GM23248 (cell line): ENCODE measurements at regions not wholly inside any gene's neighbourhood (a gene's known extent, or its start where the extent isn't known, plus 50 kb on each side); places are given as distances from the start of the nearest gene placed in this dataset.

Experiments used
- DNase-seq: peaks from one replicate; pipeline ENCODE4 v3.0.0-alpha.2; 2015
- H2AFZ ChIP-seq: fragments of 200-600 bp; sonication (generic); 2 replicates; pipeline ENCODE4 v1.6.1; 2016; ENCODE audit warnings: antibody characterized with exemption
- H3F3A ChIP-seq: fragments of 200-600 bp; sonication (generic); 2 replicates; pipeline ENCODE4 v1.6.1; 2016; ENCODE audit warnings: mild to moderate bottlenecking, antibody characterized with exemption, mixed run types; ENCODE audit not compliant: insufficient read depth
- H3K27ac ChIP-seq: fragments of 200-600 bp; sonication (generic); 2 replicates; pipeline ENCODE4 v1.5.1; 2016; ENCODE audit warnings: mild to moderate bottlenecking
- H3K27me3 ChIP-seq: fragments of 200-600 bp; sonication (generic); replicated peaks from 2 replicates; pipeline ENCODE4 v1.6.1; 2016; ENCODE audit warnings: mild to moderate bottlenecking; ENCODE audit not compliant: insufficient read depth
- H3K36me3 ChIP-seq: fragments of 200-600 bp; sonication (generic); 2 replicates; pipeline ENCODE4 v1.6.1; 2016; ENCODE audit warnings: low read depth, mild to moderate bottlenecking
- H3K4me1 ChIP-seq: fragments of 200-600 bp; sonication (generic); 2 replicates; pipeline ENCODE4 v1.6.1; 2016; ENCODE audit warnings: mild to moderate bottlenecking; ENCODE audit not compliant: insufficient read depth
- H3K4me2 ChIP-seq: fragments of 200-600 bp; sonication (generic); one replicate; pipeline ENCODE4 v1.6.1; 2016; ENCODE audit warnings: mild to moderate bottlenecking; ENCODE audit not compliant: unreplicated experiment
- H3K4me3 ChIP-seq: fragments of 200-600 bp; sonication (generic); 2 replicates; pipeline ENCODE4 v1.5.1; 2016; ENCODE audit warnings: mild to moderate bottlenecking
- H3K79me2 ChIP-seq: fragments of 200-600 bp; sonication (generic); 2 replicates; pipeline ENCODE4 v1.6.1; 2016; ENCODE audit warnings: mild to moderate bottlenecking; ENCODE audit not compliant: insufficient read depth
- H3K9ac ChIP-seq: fragments of 200-600 bp; sonication (generic); 2 replicates; pipeline ENCODE4 v1.6.1; 2016; ENCODE audit warnings: mild to moderate bottlenecking
- H3K9me2 ChIP-seq: fragments of 200-600 bp; sonication (generic); 2 replicates; pipeline ENCODE4 v1.6.1; 2016; ENCODE audit warnings: mixed run types, mild to moderate bottlenecking, moderate library complexity; ENCODE audit not compliant: insufficient read depth
- H3K9me3 ChIP-seq: fragments of 200-600 bp; sonication (generic); one replicate; pipeline ENCODE4 v1.6.1; 2017; ENCODE audit warnings: low read depth
- H4K20me1 ChIP-seq: fragments of 200-600 bp; sonication (generic); 2 replicates; pipeline ENCODE4 v1.6.0; 2016; ENCODE audit not compliant: insufficient read depth
- EZH2 ChIP-seq: fragments of 200-600 bp; sonication (generic); IDR thresholded peaks from 2 replicates; pipeline ENCODE4 v1.6.1; 2018; ENCODE audit warnings: antibody characterized with exemption, mild to moderate bottlenecking; ENCODE audit not compliant: insufficient read depth, poor library complexity, severe bottlenecking
- EZH2phosphoT487 ChIP-seq: fragments of 200-600 bp; sonication (generic); IDR thresholded peaks from 2 replicates; pipeline ENCODE4 v1.6.1; 2018; ENCODE audit warnings: antibody characterized with exemption, moderate library complexity, mild to moderate bottlenecking, low read depth; ENCODE audit not compliant: insufficient read depth
- WGBS, 2 experiments: methylation state at CpG; one replicate each; pipeline ENCODE4 v1.1.6; 2015 to 2017; ENCODE audit warnings: low lambda C conversion rate in 2 of 2, low coverage in 1 of 2; ENCODE audit errors: missing lambda C conversion rate in 2 of 2; 5-methylcytosine and 5-hydroxymethylcytosine counted together
- in situ Hi-C: fragments of 300-500 bp; cut with MboI; formaldehyde crosslinking; loops from 2 replicates; pipeline ENCODE4 v1.15.0; 2020

- no peak overlapping the region for H3K27ac ChIP-seq
- H2AFZ ChIP-seq: no peak overlapping the region
- H3K9ac ChIP-seq: no peak overlapping the region
- H3K79me2 ChIP-seq: no peaks in the 10 kb centered on the region
- no peaks in the 10 kb centered on the region for H3K9me3 ChIP-seq
- no peak for DNase-seq
- H3F3A ChIP-seq: no peaks in the 10 kb centered on the region
- 79 to 80% methylated on average over 2 of the region's 2 CpGs for WGBS, 2 experiments
- no peak for TF ChIP-seq EZH2
- no peak for TF ChIP-seq EZH2phosphoT487
- no peaks in the 10 kb centered on the region for H3K9me2 ChIP-seq
- H3K27me3 ChIP-seq: no peaks in the 10 kb centered on the region
- H4K20me1 ChIP-seq: no peaks in the 10 kb centered on the region
- H3K4me3 ChIP-seq: no peak overlapping the region
- no peaks in the 10 kb centered on the region for H3K36me3 ChIP-seq
- in situ Hi-C loops: no loop called here
- no peak overlapping the region for H3K4me2 ChIP-seq
- no peaks in the 10 kb centered on the region for H3K4me1 ChIP-seq
Observed at GRCh38 chr16:80437707-80438106, 103.1 kb upstream of the DYNLRB2 start.

GRCh38 chr16:80436510-80436909 is 104.3 kb upstream of the DYNLRB2 start:
- Histone ChIP-seq H3K79me2 (no peaks in the 10 kb centered on the region), H3K4me1 (no peaks in the 10 kb centered on the region), H3K9me2 (no peaks in the 10 kb centered on the region), H4K20me1 (no peaks in the 10 kb centered on the region), H3K27me3 (no peaks in the 10 kb centered on the region), H3K27ac (no peak overlapping the region), H3K36me3 (no peaks in the 10 kb centered on the region), H3K4me2 (no peak overlapping the region), H3K4me3 (no peak overlapping the region), H2AFZ (no peak overlapping the region), H3F3A (no peaks in the 10 kb centered on the region), H3K9ac (no peak overlapping the region), H3K9me3 (no peaks in the 10 kb centered on the region)
- TF ChIP-seq EZH2phosphoT487 (no peak), EZH2 (no peak)
- DNase-seq: no peak
- in situ Hi-C loops: no loop called here

- no peak overlapping the region for H3K4me3 ChIP-seq
- no peaks in the 10 kb centered on the region for H3K9me2 ChIP-seq
- no peaks in the 10 kb centered on the region for H3K4me1 ChIP-seq
- H3K27ac ChIP-seq: no peak overlapping the region
- no peak for TF ChIP-seq EZH2
- no peak for TF ChIP-seq EZH2phosphoT487
- H3K79me2 ChIP-seq: no peaks in the 10 kb centered on the region
- H3K9me3 ChIP-seq: no peaks in the 10 kb centered on the region
- no peaks in the 10 kb centered on the region for H3K36me3 ChIP-seq
- no peak overlapping the region for H2AFZ ChIP-seq
- 31 to 34% methylated on average over 2 of the region's 2 CpGs for WGBS, 2 experiments
- DNase-seq: peak; percentile 20
- H4K20me1 ChIP-seq: no peaks in the 10 kb centered on the region
- no peaks in the 10 kb centered on the region for H3F3A ChIP-seq
- H3K9ac ChIP-seq: no peak overlapping the region
- in situ Hi-C loops: no loop called here
- no peaks in the 10 kb centered on the region for H3K27me3 ChIP-seq
- H3K4me2 ChIP-seq: no peak overlapping the region
Observed at GRCh38 chr16:80433623-80434022, 107.2 kb upstream of the DYNLRB2 start.

- no peaks in the 10 kb centered on the region for H3F3A ChIP-seq
- H2AFZ ChIP-seq: no peak overlapping the region
- H3K36me3 ChIP-seq: no peaks in the 10 kb centered on the region
- H3K79me2 ChIP-seq: no peaks in the 10 kb centered on the region
- H3K4me2 ChIP-seq: no peak overlapping the region
- no peaks in the 10 kb centered on the region for H3K9me2 ChIP-seq
- DNase-seq: no peak
- no peak overlapping the region for H3K9ac ChIP-seq
- WGBS, 2 experiments: 38 to 67% methylated on average over 2 of the region's 2 CpGs
- H3K27me3 ChIP-seq: no peaks in the 10 kb centered on the region; the same call in 1 of the 2 replicates
- TF ChIP-seq EZH2: no peak
- TF ChIP-seq EZH2phosphoT487: no peak
- no peak overlapping the region for H3K27ac ChIP-seq
- H4K20me1 ChIP-seq: no peaks in the 10 kb centered on the region
- H3K4me3 ChIP-seq: no peak overlapping the region
- H3K9me3 ChIP-seq: no peaks in the 10 kb centered on the region
- in situ Hi-C loops: no loop called here
- H3K4me1 ChIP-seq: no peaks in the 10 kb centered on the region
Observed at GRCh38 chr16:80427795-80428194, 113.0 kb upstream of the DYNLRB2 start.

GRCh38 chr16:80418517-80419355 is 122.1 kb upstream of the DYNLRB2 start:
- in situ Hi-C loops: no loop called here
- DNase-seq: no peak
- H3K9me2 ChIP-seq: no peaks in the 10 kb centered on the region
- H3K9ac ChIP-seq: no peak overlapping the region
- no peak overlapping the region for H3K4me3 ChIP-seq
- no peak for TF ChIP-seq EZH2phosphoT487
- TF ChIP-seq EZH2: no peak
- no peak overlapping the region for H3K4me2 ChIP-seq
- no peaks in the 10 kb centered on the region for H3K4me1 ChIP-seq
- H2AFZ ChIP-seq: no peak overlapping the region
- no peak overlapping the region for H3K27ac ChIP-seq
- H4K20me1 ChIP-seq: no peaks in the 10 kb centered on the region
- H3K79me2 ChIP-seq: no peaks in the 10 kb centered on the region
- no peaks in the 10 kb centered on the region for H3K9me3 ChIP-seq
- H3K27me3 ChIP-seq: no peaks in the 10 kb centered on the region; the same call in 1 of the 2 replicates
- no peaks in the 10 kb centered on the region for H3K36me3 ChIP-seq
- 10 to 18% methylated on average over 8 of the region's 8 CpGs for WGBS, 2 experiments
- no peaks in the 10 kb centered on the region for H3F3A ChIP-seq
